HG03520 (cell line): ENCODE measurements at regions not wholly inside any gene's neighbourhood (a gene's known extent, or its start where the extent isn't known, plus 50 kb on each side); places are given as distances from the start of the nearest gene placed in this dataset.
"Not testable (repeated sequence)": the region's sequence is repeated elsewhere in the genome, so short reads cannot be mapped to it uniquely, and the experiment has no call there.

Experiments used
- ATAC-seq: cut with Tn5 transposase; IDR thresholded peaks from one replicate; pipeline ENCODE4 v1.9.1; 2021; ENCODE audit warnings: mild to moderate bottlenecking, moderate library complexity; ENCODE audit not compliant: unreplicated experiment

DNA sequence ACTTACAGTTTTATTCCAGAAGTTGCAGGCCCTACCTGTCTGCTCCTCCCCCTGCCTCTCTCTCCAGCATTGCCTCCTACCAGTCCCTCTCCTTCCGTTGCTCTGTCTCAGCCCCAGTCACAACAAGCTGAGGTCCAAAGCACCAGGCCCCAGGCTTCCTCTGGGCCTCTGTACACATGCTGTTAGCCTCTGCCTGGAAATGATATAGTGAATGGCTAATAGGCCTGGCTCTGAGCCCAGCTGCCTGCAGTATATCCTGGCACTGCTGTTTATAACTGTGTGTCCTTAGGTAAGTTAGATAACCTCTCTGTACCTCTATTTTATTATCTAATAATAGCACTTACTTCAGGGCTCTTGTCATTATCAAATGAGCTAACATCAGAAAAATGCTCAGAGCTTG is 114.9 kb upstream of the PWP1 start:
- no peak for ATAC-seq

DNA sequence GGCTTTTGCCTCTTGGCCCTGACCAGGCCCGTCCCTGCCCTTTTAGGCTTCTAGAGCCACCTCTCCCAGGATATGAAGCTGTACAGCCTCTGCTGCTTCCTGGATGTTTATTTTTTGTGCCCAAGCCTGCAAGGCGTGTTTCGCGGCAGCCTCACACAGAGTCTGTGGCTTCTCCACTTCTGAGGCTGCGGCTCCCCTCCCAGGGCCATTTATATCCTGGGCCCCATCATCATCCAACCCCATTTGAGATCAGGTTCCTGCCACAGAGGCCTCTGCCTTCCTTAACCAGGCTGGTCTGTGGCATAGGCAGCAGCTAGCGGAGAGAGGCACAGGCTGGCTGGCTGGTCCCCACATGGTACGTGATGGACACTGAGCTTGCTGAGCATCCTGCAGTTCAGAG is 114.1 kb upstream of the PWP1 start:
- no peak for ATAC-seq

DNA sequence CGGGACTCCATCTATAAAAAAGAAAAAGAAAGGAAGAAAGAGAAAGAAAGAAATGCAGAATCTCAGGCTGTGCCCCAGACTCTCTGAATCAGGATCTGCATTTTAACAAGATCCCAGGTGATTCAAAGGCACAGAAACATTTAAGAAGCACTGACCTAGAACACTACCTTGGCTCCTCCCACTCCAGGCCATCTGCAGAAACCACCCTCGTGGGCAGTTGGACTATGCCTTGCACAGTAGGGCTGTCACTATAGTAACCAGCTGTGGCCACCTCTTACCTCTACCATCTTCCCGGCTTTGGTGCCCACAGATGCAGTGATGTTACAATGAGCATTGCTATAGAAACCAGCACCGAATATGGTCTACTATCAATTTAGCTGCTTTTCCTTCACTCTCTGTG is 110.9 kb upstream of the PWP1 start:
- ATAC-seq: no peak

DNA sequence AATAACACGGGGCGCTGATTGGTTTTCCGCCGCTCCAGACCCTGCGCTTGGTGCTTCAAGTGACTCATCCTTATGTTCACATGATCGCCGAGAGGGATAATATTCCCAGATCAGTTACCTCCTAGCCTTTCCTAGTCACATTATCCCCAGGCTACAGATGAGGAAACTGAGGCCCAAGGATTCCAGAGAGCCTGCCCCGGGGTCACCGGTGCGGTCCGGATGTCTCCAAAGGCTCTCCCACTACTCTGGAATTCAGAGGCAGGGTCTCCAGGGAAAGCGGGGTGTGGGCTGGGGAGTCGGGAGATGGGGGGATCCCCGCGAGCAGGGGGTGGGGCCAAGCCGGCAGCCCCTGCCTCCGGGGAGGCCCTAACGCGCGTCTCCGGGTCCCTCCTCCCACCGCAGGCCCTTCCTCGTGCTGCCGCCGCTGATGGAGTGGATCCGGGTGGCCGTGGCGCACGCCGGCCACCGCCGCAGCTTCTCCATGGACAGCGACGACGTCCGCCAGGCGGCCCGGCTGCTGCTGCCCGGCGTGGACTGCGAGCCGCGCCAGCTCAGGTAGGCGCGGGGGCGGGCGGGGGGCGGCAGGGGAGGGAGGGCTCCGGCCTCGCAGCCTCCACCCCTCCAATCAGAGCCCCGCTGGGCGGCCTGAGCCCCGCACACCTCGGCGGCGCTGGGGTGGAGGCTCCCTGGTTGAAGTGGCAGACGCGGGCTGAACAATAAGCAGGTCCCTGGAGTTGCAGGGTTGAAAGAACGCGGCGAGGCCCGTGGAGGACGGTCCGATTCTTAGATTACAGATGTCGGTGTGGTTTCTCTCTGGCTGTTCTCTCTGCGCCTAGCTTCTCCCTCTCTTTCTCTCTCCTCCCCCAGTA is 104.6 kb upstream of the PWP1 start:
- ATAC-seq: no peak

DNA sequence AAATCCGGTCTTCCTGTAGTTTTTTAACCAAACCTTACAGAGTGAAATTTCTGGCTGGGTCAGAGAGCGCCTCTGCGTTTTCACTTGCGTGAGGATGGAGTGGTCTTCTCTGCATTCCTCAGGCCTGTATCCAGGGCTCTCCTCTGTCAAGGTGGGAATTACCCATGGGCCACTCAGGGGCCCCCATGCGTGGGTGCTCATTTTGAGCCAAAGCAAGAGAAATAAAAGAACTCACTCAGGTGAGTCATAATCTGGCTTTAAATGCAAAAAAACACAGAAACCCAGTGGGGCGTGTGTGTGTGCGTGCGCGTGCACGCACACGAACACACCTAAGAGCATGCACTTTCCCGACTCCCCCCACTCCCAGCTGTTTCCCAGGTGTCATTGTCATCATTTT is 104.0 kb upstream of the PWP1 start:
- ATAC-seq: no peak

DNA sequence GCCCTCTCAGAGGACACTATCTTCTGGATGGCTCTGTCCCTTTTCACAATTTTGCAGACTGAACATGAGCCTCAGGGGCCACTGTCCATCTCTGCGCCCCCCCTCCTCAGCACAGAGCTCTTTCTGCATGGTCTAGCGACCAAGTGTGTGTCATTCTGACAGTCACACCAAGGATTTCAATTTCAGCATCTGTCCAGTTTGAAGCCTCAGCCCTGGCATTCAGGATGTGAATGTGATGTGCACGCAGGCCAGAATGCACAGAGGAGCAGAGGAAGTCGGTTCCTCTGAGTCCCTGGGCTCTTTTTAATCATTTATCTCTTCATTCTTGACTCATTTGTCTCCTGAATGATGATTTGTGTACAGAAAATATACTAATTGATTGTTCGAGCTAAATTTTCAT is 102.0 kb upstream of the PWP1 start:
- ATAC-seq: no peak

DNA sequence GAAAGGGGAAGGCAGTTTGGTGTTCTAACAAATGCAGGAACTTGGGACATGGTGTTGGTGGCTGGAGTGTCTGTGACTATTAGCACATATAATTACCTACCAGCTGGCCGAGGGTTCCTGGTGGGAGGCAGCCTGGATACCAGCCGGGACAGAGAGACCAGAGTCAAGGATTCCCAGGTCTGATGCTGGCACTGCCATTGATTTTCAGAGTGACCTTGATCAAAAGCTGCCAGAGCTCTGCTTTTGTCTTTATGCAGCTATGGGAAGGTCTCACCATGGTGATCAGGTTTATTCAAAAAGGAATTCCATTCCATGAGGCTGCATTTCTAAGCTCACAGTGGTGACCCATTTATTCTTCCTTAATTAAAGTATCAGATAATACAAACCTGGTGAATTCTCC is 101.0 kb upstream of the PWP1 start:
- ATAC-seq: no peak

DNA sequence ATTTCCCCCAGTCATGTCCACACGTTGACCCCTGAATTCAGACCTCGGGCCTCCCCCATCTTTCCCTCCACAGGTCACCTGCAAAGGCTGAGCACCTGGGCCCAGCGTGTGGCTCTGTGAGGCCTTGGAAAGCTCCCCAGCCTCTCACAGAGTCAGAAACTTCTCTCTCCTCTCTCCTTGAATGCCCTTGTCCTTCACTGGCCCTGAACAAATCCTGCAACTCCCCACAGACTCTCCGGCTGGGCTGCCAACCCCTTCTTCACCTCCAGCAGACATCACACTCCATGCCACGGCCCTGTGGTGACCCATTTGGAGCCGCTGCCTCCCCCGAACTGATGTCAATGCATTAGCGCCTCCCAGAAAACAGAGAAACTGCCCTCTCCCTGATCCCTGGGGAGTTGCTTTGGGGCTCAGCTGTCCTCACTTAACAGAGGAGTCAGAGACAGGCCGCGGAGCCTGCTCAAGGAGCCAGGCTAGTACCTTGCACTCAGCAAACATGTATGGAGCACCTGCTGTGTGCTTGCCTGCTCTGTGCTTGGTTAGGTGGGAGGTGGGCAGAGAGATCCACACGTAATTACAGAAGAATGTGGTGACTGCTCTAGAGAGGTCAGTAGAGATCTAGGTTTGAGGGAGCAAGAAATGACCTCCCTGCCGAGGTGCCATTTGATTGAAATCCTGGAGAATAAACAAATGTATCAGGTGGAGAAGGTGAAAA is 99.2 kb upstream of the PWP1 start:
- ATAC-seq: no peak

DNA sequence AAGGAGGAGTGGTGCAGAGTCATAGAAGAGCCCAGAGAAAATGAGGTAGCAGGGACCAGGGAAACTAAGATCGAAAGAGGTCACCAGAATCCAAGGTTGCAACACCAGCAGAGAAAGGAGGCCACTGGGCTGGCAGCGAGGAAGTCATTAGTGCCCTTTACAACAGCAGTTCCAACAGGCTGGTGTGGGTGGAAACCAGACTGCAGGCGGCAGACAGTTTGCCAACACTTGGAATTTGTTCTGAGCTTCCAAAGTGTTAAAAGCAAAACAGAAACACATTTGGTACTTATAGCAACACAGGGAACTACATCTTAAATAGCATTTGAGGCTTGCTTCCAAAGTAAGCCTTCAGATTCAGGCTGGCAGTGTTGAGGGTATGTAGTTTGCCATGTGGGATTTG is 95.2 kb upstream of the PWP1 start:
- no peak for ATAC-seq

DNA sequence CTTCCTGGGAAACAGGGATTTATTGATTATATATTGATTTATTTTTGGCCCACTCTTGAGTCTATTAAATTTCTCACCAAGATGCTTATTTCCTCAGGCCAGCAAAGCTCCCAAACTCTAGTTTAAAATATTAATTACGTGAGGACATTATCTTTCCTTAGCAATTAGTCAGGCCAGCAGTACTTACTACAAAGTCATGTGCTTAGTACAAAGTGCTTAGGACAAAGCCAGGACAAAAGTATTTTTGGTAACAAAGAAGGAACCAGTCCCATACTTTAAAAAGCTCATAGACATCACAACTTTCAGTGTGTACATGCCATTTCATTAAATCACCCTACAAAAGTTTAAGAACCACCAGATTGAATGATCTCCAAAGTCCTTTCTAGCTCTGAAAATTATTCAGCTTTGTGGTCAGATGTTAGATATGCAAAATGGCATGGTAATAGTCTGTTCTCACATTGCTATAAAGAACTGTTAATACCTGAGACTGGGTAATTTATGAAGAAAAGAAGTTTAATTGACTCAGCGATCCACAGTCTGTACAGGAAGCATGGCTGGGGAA is 94.7 kb upstream of the PWP1 start:
- no peak for ATAC-seq

DNA sequence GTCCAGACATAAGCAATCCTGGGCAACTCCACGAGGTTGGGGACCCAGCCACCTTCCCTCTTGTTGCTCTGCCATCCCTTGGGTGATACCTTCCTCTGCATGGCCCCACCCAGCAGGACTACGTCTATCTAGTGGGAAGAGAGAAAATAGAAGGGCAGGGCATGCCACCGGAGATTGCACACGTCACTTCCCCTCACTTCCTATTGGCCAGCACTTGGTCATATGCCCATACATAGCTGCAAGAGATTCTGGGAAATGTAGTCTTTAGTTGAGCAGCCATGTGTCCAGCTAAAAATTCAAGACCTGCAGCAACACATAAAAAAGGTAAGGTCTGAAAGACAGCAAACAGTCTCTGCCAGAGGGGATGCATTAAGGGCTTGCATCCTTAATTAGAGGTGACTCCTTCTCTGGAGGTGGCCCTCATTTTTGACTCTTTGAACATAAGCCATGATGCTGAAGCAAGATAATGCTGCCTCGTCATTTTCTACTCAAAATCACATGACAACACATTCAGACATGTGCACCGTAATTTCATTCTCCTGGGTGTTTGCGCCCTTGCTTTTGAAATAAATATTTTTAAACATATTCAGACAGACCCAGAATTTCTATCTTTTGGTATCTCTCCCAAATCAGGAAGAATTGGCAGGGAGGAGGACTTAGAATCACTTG is 91.8 kb upstream of the PWP1 start:
- ATAC-seq: peak; percentile 56

DNA sequence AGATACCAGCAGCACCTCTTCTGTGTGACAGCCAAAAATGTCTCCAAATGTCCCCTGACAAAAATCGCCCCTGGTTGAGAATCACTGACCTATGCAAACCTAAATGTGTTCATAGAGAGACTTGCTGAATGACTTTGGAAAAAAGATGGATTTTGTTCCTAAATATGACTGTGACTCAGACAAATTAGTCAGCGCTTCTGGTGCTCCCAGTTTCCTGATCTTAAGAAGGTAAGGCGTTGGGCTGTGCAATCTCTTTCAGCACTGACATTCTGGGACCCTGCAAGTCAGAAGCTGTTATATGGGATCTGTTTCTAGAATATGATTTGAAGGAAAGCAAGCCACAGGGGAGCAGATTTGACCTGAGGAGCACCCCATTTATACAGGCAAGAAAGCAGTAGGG is 90.6 kb upstream of the PWP1 start:
- ATAC-seq: no peak

DNA sequence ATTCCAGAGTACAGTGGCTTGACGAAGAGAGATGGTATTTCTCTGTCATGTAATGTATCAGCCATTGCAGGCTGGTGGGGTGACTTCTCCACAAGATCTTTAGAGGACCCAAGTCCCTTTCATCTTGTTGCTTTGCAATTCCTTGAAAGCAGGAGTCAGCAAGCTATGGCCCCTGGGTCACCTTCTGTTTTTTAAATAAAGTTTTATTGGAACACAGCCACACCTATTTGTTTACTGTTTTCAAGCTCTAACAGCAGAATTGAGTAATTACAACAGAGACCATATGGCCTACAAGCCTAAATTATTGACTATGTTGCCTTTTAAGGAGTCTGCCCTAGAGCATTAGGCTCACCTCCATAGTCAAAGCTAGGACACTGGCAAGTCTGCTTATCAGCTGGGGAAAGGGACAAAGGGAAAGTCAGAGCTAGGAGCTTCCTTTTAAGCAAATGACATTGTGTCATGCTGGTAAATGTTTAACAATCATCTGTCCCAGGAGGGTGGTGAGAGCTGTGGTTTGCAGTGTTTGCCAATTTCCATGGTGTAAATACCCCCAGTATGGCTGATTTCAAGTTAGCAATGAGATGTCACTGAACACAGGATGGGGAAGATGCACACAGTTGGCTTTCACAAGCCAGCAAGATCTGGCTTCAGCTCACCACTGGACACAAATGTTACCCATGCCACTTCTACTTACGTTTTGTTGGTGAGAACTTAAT is 87.7 kb upstream of the PWP1 start:
- ATAC-seq: no peak

DNA sequence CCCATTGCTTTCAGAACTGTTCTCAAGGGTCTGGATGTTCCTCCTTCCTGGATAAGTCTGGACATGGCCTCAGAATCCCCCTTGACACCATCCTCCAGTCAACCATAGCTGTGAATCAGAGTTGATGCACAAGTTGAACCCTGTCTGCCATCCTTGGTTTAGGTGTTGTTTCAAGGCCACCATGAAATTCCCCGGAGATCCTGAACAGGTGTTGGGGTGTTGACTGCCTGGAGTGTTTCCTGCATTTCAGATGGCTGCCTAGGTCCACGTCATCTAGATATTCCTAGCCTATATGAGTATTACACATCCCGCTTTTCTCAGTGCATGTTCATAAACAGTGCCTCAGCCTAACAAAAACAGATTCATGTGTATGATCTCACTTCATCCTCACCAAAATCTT is 86.7 kb upstream of the PWP1 start:
- no peak for ATAC-seq

DNA sequence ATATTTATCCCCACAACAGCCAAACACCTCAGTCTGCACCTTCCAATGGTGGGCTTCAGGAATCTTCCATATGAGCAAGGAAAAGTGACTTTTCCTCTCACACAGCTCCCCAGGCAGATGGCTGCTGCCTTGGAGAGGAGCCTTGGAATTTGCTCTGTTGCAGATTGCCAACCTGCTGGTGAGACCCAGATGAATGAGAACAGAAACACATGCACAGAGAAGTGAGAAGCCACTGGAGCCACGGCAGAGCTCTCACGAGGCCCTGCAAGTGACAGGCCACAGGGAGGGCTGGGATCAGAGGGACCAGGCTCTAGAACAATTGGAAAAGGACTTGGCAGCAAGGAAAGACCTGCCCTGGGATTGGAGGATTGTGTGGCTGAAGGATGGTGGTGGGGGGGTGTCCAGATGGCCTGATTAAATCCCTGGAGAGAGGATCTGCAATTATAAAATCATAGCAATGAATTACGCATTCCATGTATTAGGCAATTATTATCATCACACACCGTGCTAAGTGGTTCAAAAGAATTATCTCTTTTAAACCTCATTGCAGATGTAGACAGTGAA is 84.9 kb upstream of the PWP1 start:
- ATAC-seq: no peak

DNA sequence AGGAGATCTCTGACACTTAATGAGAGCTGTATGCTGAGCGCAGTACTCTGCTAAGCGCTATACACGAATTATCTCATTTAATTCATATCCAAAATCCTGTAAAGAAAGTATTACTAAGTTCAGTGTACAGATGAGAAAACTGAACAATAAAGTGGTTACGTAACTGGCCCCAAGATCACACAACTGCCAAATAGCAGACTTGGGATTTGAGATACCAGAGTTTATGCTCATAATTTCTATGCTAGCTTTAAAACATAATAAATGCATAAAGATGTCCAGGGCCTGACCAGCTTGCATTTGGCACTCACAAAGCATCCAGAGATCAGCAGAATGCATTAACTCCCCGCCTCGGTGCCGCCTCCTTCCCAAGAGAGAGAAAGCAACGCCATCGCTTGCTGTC is 83.2 kb upstream of the PWP1 start:
- ATAC-seq: no peak

DNA sequence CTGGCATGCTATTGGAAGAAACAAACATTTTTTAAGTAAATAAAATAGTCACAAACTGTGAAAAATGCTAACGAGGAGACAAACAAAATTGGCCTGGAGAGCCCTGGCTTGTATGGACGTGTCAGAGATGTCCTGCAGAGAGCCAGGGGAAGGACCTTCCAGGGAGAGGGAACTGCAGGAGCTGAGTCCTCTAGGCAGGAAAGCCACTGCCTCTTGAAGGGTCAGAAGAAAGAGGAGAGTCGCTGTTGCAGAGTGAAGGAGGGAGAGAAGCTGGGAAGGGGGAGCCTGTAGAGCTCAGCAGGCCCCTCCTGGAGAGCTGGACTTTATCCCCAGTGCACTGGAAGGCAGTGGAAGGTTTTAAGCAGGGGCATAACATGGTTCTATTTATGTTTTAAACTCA is 80.3 kb upstream of the PWP1 start:
- ATAC-seq: no peak

DNA sequence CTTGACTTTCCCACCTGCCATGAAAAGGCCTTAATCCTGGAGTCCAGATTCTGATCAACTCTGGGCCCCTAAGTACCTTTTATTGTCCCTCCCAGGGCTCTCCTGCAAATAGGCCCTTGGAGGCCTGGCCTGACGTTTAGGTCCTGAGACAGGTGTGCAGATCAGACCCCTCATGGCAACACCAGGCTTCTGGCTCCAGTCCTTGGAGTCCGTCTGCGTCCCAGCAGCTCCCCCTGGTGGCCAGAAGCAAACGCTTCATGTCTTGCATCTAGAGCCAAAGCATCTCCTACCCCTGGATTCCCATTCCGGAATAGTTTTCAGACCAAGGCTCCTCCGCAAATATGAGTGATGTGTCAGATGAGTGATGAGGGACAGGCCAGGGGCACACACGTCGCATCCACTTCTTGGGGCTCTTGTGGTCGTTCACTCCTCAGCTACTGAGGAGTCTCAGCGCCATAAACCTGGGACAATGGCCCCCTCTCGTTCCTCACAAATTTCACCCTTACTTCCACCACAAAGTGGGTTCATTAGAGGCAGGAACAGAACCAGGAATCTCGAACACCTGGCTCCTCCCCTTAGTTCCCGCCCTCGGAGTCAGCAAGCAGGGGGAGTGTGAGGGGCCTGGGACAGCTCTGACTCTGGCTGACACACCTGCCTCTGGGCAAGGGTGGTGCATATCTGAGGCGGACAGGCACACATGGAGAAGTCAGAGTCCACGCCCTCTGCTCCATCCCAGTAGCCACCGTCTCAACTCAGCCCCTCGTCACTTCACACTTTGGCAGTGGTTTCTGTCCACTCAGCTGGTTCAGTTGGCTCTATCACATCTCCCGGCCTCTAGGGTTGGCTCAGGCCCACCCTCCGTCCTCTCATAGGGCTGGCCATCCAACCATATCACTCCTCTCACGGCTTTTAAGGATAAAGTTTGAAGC is 77.9 kb upstream of the PWP1 start:
- no peak for ATAC-seq

DNA sequence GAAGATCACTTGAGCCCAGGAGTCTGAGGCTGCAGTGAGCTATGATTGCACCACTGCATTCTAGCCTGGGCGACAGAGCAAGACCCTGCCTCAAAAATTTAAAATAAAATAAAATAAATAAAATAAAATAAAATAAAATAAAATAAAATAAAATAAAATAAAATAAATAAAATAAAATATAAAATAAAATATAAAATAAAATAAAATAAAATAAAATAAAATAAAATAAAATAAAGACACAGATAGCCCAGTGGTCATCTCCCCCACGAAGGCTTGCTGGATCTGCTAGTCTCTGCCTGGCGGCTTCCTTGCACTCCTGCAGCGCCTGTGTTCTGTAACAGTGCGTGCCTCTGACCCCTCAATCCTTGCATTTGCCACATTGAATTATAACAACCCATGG is 76.8 kb upstream of the PWP1 start:
- not testable (repeated sequence) for ATAC-seq
